NCI-H1092 treated with DMSO at 0.1 percent for 48 hours (cell line): ENCODE measurements at regions not wholly inside any gene's neighbourhood (a gene's known extent, or its start where the extent isn't known, plus 50 kb on each side); places are given as distances from the start of the nearest gene placed in this dataset.

Experiments used
- DNase-seq: peaks from one replicate; lab custom pipeline; 2025; lab: John Stamatoyannopoulos, UW

DNA sequence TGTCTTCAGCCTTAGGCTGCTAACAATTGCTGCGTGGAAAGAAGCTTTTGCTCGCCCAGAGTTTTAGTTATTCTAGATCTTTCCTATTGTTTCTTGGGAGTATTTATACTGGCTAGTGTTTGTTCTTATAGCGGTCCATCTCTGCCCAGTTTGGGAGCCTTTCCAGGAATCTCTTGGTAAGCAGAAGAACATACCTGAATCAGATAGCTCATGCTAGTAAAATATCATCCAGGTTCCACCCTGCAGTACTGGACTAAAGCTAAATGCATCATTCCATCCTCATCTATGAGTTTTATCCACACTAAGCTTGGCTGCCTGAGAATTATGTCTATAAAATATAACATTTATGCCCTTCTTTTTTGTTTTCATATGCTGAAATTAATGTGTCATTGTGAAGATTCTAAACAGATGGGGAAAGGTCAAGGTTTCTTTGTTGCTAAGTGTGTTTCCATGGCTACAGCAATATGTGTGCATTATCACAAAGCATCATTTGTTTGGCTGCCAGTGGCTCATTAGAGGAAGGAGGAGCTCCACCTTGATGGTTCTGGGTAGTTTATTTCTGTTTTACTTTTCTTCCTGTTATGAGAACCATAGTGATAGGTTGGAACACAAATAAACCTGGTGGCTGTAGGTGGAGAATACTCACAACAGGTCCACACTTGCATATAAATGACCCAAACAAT is 182.8 kb downstream of the PIK3C3 start:
- peak; percentile 50 for DNase-seq

GRCh38 chr18:42141439-42141838 is 186.4 kb downstream of the PIK3C3 start:
- DNase-seq = no peak

DNA sequence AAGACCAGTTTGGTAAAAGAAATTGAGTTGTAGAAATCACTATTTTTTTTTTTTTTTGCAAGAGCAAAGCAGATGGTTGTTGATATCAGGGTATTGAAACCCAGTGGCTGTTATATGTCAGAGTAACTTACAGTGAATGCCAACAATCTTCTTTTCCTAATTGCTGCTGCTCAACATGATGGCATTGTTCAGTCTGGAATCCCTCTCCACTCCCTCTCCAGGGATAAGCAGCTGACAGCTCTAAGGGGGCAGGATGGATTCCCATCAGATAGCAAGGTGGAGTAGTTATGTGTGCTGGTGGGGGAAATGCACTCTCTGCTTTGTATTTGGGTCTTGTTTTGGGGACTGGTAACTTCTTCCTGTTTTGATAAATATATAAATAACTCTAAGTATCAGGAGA is 200.0 kb downstream of the PIK3C3 start:
- no peak for DNase-seq

GRCh38 chr18:42156281-42156680 is 201.2 kb downstream of the PIK3C3 start:
- DNase-seq = no peak

GRCh38 chr18:42157420-42157819 is 202.4 kb downstream of the PIK3C3 start:
- no peak for DNase-seq

- no peak for DNase-seq
Observed at GRCh38 chr18:42157878-42158277, 202.8 kb downstream of the PIK3C3 start.

GRCh38 chr18:42159146-42159545 is 204.1 kb downstream of the PIK3C3 start:
- no peak for DNase-seq

- DNase-seq = no peak
Observed at GRCh38 chr18:42163321-42163720, 208.3 kb downstream of the PIK3C3 start.

GRCh38 chr18:42164556-42164955 is 209.5 kb downstream of the PIK3C3 start:
- DNase-seq = no peak

- no peak for DNase-seq
Observed at GRCh38 chr18:42165922-42166513, 211.0 kb downstream of the PIK3C3 start.

DNA sequence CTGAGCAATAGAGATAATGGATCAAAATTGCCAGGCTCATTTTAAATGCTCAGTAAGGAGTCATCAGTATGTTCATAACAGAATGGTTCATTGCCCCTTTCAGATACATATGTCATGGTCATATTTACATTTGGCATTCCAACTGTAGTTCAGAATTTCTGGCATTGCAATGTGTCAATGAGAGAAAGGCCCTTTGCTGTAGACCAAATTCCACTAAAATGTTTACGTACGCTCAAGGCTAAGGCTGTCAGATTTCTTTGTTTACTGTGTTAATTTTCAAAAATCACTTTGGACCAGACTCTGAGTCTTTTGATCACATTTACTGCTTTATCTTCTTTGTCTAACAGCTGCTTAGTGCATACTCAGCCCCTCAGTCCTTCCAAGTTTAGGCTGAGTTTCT is 213.5 kb downstream of the PIK3C3 start:
- DNase-seq = no peak

DNA sequence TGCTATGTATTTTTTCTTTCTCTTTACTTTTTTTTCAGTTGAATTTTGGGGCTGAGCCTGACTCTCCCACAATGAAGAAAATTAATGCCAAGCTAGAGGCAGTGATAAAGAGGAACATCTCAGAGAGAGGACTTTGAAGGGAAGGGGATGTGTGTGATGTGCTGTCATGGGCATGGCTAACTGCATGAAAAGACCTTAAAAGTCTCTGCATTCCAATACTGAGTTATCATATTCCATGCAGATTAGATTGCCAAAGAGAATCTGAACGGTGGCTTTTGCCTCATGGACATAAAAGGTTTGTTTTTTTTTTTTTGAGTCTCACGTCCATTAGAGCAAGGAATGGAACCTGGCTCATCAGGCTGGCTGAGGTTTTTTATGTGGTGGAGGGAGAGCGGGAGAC is 213.9 kb downstream of the PIK3C3 start:
- no peak for DNase-seq

DNA sequence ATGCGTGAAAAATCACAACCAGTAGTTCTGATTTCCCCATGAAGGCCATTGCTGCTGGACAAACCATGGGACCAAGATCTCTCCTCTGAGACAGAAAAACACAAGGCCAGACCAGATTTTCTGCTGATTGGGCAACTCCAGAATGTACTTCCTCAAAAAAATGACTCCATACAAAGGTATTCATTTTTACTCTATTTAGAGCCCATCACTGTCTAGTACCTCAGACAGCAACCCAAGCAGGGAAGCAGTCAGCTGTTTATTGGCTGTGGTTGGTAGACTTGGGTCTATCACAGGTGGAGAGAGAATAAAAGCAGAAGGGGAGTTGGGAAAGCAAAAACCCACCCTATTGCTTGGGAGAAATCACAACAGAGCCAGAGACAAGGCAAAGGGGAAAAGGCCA is 219.9 kb downstream of the PIK3C3 start:
- no peak for DNase-seq

GRCh38 chr18:42176599-42176998 is 221.6 kb downstream of the PIK3C3 start:
- DNase-seq = no peak

DNA sequence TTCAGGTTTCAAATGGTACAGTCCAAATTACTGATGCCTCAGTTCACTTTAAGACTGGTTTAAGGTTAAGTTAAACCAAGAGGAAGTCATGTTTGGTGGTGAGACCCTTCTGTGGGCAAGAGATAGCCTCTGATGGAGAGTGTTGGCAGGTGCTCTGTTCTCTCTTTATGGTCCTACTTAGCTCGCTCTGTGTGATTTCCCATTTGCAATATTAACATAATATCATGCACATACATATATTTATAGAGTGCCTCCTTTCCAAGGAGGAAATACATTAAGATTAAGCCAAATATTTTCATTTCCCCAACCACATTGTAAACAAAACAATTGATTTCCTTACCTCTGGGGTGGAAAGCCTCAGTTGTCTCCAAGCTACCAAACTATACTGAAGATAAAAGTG is 222.4 kb downstream of the PIK3C3 start:
- DNase-seq = no peak

DNA sequence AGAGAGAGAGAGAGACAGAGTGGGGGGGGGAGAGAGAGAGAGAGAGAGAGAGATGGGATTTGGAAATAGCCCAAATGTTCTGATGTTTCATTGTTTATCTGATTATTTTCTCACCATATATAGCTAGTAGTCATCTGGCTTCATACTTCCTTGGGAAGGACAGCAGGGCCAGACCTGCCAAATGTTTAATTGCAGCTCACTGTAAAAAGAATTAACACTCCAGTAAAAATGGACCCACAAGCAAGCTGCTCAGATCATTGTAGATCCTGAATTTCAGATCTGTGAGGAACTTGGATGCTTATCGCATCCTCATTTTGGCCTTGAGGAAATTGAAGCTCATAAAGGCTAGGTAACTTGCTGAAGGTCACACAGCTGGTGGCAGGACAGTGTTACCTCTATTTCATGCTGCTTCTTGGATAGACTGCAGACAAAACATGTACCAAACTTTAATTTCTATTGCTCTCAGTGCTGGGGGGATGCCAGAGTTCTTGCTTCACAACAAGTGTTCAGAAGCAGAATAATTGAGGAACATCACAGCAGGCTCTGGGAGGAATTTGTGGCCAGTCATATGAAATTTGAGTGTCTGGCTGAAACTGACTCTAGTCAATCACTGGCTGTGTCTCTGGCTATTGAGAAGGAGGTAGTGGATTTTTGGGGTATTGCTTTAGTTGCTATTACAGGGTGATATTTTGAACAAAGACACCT is 223.5 kb downstream of the PIK3C3 start:
- DNase-seq = no peak

DNA sequence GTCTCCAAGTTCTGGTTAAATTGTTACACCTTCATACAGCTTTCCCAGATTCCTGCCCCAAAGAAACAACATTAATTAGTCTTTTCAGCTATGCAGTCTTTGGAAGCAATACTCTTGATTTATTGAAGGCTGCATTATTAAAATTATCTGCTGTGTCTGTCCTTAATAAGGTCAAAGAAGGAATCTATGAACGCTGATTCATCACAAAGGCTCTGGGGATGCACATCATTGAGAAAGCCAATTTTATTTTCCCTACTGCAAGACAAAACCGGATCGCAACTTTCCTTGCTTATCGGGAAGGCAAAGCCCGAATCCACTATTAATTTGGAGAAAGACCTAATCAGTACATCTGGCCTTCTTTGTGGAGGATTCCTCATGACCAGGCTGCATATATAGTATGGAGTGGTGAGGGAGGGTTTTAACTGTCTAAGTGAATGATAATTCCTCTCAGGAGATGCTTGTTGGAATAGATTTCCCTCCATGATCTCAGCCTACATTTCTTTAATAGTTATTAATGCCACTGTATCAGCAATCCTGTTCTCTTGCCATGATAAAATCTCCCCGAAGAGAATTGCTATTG is 224.6 kb downstream of the PIK3C3 start:
- DNase-seq = no peak

- DNase-seq = no peak
Observed at GRCh38 chr18:42181474-42181873, 226.4 kb downstream of the PIK3C3 start.

DNA sequence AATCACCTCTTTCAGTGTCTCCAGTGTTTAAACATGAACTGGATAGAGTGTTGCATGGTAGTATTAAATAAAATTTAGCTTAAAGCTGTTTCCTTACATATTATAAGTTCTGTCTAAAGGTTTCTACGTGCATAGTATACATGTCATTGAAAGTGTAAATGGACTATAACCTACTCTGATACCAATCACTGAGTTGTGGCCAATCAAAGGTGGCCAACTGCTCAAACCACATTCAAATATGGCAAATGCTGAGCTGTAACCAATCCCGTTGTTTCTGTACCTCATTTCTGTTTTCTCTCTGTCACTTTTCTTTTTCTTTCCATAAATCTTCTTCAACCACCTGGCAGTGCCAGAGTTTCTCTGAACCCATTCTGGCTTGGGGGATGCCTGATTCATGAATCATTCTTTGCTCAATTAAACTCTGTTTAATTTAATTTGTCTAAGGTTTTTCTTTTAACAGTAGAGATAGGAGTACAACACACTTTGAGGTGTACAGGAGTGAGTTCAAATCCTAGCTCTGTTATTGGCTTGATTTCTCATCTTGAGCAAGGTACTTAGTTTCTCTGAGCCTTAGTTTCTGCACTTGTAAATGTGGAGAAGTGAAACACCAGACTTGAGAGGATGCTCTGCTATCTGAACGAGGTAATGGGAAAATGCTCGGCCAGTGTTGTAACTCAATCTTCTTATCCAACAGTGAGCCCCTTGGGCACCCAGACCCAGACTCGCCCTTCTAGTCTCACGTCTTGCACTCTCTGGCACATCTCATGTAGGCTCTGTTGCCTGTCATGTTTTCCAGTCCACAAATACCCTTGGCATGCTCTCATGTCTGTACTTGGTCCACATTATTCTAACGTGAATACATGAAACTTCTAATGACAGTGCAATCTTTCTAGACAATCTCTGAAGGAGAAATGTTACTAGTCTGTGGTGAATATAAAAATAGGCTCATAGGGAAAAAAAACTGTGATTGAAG is 228.0 kb downstream of the PIK3C3 start:
- DNase-seq = no peak

- no peak for DNase-seq
Observed at GRCh38 chr18:42183746-42184145, 228.7 kb downstream of the PIK3C3 start.

- DNase-seq = no peak
Observed at GRCh38 chr18:42184685-42185477, 229.8 kb downstream of the PIK3C3 start.
